GM21447 (cell line): ENCODE measurements at regions not wholly inside any gene's neighbourhood (a gene's known extent, or its start where the extent isn't known, plus 50 kb on each side); places are given as distances from the start of the nearest gene placed in this dataset.
"Not testable (repeated sequence)": the region's sequence is repeated elsewhere in the genome, so short reads cannot be mapped to it uniquely, and the experiment has no call there.

Source experiments
- ATAC-seq: cut with Tn5 transposase; IDR thresholded peaks from one replicate; pipeline ENCODE4 v1.9.1; 2021; ENCODE audit not compliant: unreplicated experiment

- ATAC-seq = no peak
Observed at GRCh38 chr1:99361406-99361805, 97.1 kb downstream of the PLPPR4 start.

- no peak for ATAC-seq
Observed at GRCh38 chr1:99363531-99363930, 99.2 kb downstream of the PLPPR4 start.

GRCh38 chr1:99365141-99365540, 100.8 kb downstream of the PLPPR4 start:
- ATAC-seq = no peak

- ATAC-seq = no peak
Observed at GRCh38 chr1:99365545-99365944, 101.3 kb downstream of the PLPPR4 start.

- no peak for ATAC-seq
Observed at GRCh38 chr1:99369154-99369553, 104.9 kb downstream of the PLPPR4 start.

GRCh38 chr1:99370476-99370875, 106.2 kb downstream of the PLPPR4 start:
- ATAC-seq = no peak

- no peak for ATAC-seq
Observed at GRCh38 chr1:99371413-99371812, 107.1 kb downstream of the PLPPR4 start.

GRCh38 chr1:99374109-99374508, 109.8 kb downstream of the PLPPR4 start:
- ATAC-seq = no peak

- ATAC-seq = not testable (repeated sequence)
Observed at GRCh38 chr1:99374693-99375092, 110.4 kb downstream of the PLPPR4 start.

GRCh38 chr1:99384021-99384420, 119.7 kb downstream of the PLPPR4 start:
- no peak for ATAC-seq

GRCh38 chr1:99385852-99386251, 121.6 kb downstream of the PLPPR4 start:
- ATAC-seq = no peak

- ATAC-seq = no peak
Observed at GRCh38 chr1:99396389-99396788, 132.1 kb downstream of the PLPPR4 start.

GRCh38 chr1:99397029-99397428, 132.7 kb downstream of the PLPPR4 start:
- ATAC-seq = no peak

- no peak for ATAC-seq
Observed at GRCh38 chr1:99397863-99398262, 133.6 kb downstream of the PLPPR4 start.

- ATAC-seq = not testable (repeated sequence)
Observed at GRCh38 chr1:99401556-99401955, 137.3 kb downstream of the PLPPR4 start.

GRCh38 chr1:99404399-99404798, 140.1 kb downstream of the PLPPR4 start:
- not testable (repeated sequence) for ATAC-seq

- not testable (repeated sequence) for ATAC-seq
Observed at GRCh38 chr1:99405325-99405724, 141.0 kb downstream of the PLPPR4 start.

- no peak for ATAC-seq
Observed at GRCh38 chr1:99407018-99407417, 142.7 kb downstream of the PLPPR4 start.

- no peak for ATAC-seq
Observed at GRCh38 chr1:99424087-99424486, 159.8 kb downstream of the PLPPR4 start.

GRCh38 chr1:99429754-99430153, 165.5 kb downstream of the PLPPR4 start:
- ATAC-seq = no peak

GRCh38 chr1:99438656-99439230, 174.5 kb downstream of the PLPPR4 start:
- no peak for ATAC-seq

GRCh38 chr1:99439433-99440075, 175.3 kb downstream of the PLPPR4 start:
- no peak for ATAC-seq
